Upper lobe of left lung (tissue), 4 donors: ENCODE measurements at regions not wholly inside any gene's neighbourhood (a gene's known extent, or its start where the extent isn't known, plus 50 kb on each side); places are given as distances from the start of the nearest gene placed in this dataset.

Source experiments
- CTCF ChIP-seq, 6 experiments: fragments of 450-650 bp in 4 of 6; fragments of 200-600 bp in 2 of 6; sonication (generic) in 2 of 6; IDR thresholded peaks; one replicate each; pipeline ENCODE4 v1.5.1; 2016 to 2019; ENCODE audit warnings: antibody characterized with exemption in 6 of 6
- EP300 ChIP-seq, 4 donors: sonication (generic); formaldehyde crosslinking; IDR thresholded peaks; one replicate each; pipeline ENCODE4 v1.5.1; 2017; ENCODE audit warnings: antibody characterized with exemption in 4 of 4, control low read depth in 2 of 4
- POLR2A ChIP-seq, 4 donors: fragments of 450-650 bp; IDR thresholded peaks; one replicate each; pipeline ENCODE4 v1.5.1; 2016 to 2017; ENCODE audit warnings: antibody characterized with exemption in 4 of 4, mild to moderate bottlenecking in 2 of 4
- POLR2AphosphoS5 ChIP-seq, 2 donors: sonication (generic); formaldehyde crosslinking; IDR thresholded peaks; one replicate each; pipeline ENCODE4 v1.5.1; 2017; ENCODE audit warnings: antibody characterized with exemption in 2 of 2

- TF ChIP-seq CTCF (IDR thresholded peaks at IDR 0.05): no peak
- TF ChIP-seq POLR2AphosphoS5 (IDR thresholded peaks at IDR 0.05): no peak
- TF ChIP-seq POLR2A (IDR thresholded peaks at IDR 0.05): no peak
- TF ChIP-seq EP300 (IDR thresholded peaks at IDR 0.05): no peak
Measured at GRCh38 chr11:122559734-122560382, 95.7 kb upstream of the UBASH3B start.
